Smooth muscle cell (in vitro differentiated cells): ENCODE measurements at regions not wholly inside any gene's neighbourhood (a gene's known extent, or its start where the extent isn't known, plus 50 kb on each side); places are given as distances from the start of the nearest gene placed in this dataset.

Source experiments
- DNase-seq: peaks from one replicate; lab custom pipeline; 2025; ENCODE audit not compliant: unreplicated experiment; lab: John Stamatoyannopoulos, UW
- H2AFZ ChIP-seq: fragments of 200-600 bp; sonication (generic); 2 replicates; pipeline ENCODE4 v1.6.0; 2016; ENCODE audit warnings: antibody characterized with exemption, low read depth, mild to moderate bottlenecking
- H3F3A ChIP-seq: fragments of 200-600 bp; sonication (generic); 2 replicates; pipeline ENCODE4 v1.6.0; 2017; ENCODE audit warnings: antibody characterized with exemption, low read depth
- H3K27ac ChIP-seq: fragments of 200-600 bp; sonication (generic); 2 replicates; pipeline ENCODE4 v1.5.1; 2016; ENCODE audit warnings: low read depth, mild to moderate bottlenecking
- H3K27me3 ChIP-seq: fragments of 200-600 bp; sonication (generic); 2 replicates; pipeline ENCODE4 v1.6.1; 2016; ENCODE audit warnings: low read depth, mild to moderate bottlenecking
- H3K36me3 ChIP-seq: fragments of 200-600 bp; sonication (generic); 2 replicates; pipeline ENCODE4 v1.5.1; 2016; ENCODE audit warnings: low read depth
- H3K4me1 ChIP-seq: fragments of 200-600 bp; sonication (generic); 2 replicates; pipeline ENCODE4 v1.5.1; 2016; ENCODE audit warnings: low read depth
- H3K4me2 ChIP-seq: fragments of 200-600 bp; sonication (generic); 2 replicates; pipeline ENCODE4 v1.6.0; 2016; ENCODE audit warnings: mild to moderate bottlenecking
- H3K4me3 ChIP-seq: fragments of 200-600 bp; sonication (generic); 2 replicates; pipeline ENCODE4 v1.5.1; 2016; ENCODE audit warnings: mild to moderate bottlenecking
- H3K79me2 ChIP-seq: fragments of 200-600 bp; sonication (generic); 2 replicates; pipeline ENCODE4 v1.6.0; 2016; ENCODE audit warnings: low read depth, mild to moderate bottlenecking
- H3K9ac ChIP-seq: fragments of 200-600 bp; sonication (generic); 2 replicates; pipeline ENCODE4 v1.6.0; 2016; ENCODE audit warnings: low read depth
- H3K9me3 ChIP-seq: fragments of 200-600 bp; sonication (generic); replicated peaks from 2 replicates; pipeline ENCODE4 v1.5.1; 2016; ENCODE audit warnings: low read depth
- H4K20me1 ChIP-seq: fragments of 200-600 bp; sonication (generic); 2 replicates; pipeline ENCODE4 v1.6.0; 2016; ENCODE audit warnings: low read depth
- WGBS: methylation state at CpG from one replicate; pipeline ENCODE4 v1.1.7; 2016; ENCODE audit warnings: low lambda C conversion rate; 5-methylcytosine and 5-hydroxymethylcytosine counted together
- TF ChIP-seq, protein P1 (sequence below): fragments of 200-600 bp; sonication (generic); IDR thresholded peaks from 2 replicates; pipeline ENCODE4 v1.5.1; 2017; ENCODE audit warnings: borderline replicate concordance, mild to moderate bottlenecking, antibody characterized with exemption; ENCODE audit not compliant: insufficient read depth, poor library complexity, severe bottlenecking

DNA sequence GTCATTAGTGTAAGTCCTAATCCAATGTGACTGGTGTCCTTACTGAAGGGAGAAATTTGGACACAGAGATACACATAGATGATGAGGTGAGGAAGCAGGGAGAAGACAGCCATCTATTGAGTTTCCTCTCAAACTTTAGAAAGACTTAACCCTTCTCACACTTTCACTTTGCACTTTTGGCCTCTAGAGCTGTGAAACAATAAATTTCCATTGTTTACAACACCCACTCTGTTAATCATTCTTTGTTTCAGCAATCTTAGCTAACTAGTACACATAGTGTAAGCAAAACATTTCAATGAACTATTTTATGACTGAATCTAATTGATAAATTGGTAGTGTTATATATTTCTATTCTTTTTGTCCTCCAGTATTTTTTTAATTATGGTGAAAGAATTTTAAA, 1092.8 kb upstream of the POT1 start:
- peaks cover 14% of the 10 kb centered on the region for H3K4me1 ChIP-seq
- no peak overlapping the region for H3K4me3 ChIP-seq
- DNase-seq = no peak
- TF ChIP-seq, protein P1, sequence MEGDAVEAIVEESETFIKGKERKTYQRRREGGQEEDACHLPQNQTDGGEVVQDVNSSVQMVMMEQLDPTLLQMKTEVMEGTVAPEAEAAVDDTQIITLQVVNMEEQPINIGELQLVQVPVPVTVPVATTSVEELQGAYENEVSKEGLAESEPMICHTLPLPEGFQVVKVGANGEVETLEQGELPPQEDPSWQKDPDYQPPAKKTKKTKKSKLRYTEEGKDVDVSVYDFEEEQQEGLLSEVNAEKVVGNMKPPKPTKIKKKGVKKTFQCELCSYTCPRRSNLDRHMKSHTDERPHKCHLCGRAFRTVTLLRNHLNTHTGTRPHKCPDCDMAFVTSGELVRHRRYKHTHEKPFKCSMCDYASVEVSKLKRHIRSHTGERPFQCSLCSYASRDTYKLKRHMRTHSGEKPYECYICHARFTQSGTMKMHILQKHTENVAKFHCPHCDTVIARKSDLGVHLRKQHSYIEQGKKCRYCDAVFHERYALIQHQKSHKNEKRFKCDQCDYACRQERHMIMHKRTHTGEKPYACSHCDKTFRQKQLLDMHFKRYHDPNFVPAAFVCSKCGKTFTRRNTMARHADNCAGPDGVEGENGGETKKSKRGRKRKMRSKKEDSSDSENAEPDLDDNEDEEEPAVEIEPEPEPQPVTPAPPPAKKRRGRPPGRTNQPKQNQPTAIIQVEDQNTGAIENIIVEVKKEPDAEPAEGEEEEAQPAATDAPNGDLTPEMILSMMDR = no peak
- H3F3A ChIP-seq = no peaks in the 10 kb centered on the region
- H3K27me3 ChIP-seq = no peaks in the 10 kb centered on the region
- no peak overlapping the region for H3K9ac ChIP-seq
- H2AFZ ChIP-seq = no peak overlapping the region
- no peak overlapping the region for H3K4me2 ChIP-seq
- H3K9me3 ChIP-seq = no peaks in the 10 kb centered on the region
- no peaks in the 10 kb centered on the region for H3K79me2 ChIP-seq
- H4K20me1 ChIP-seq = no peaks in the 10 kb centered on the region
- no peaks in the 10 kb centered on the region for H3K36me3 ChIP-seq
- no peak overlapping the region for H3K27ac ChIP-seq

GRCh38 chr7:126016722-126017121, 1087.1 kb upstream of the POT1 start:
- no peak overlapping the region for H3K4me3 ChIP-seq
- peaks cover 8% of the 10 kb centered on the region for H3K4me1 ChIP-seq
- H3K9ac ChIP-seq = no peak overlapping the region
- no peaks in the 10 kb centered on the region for H3K9me3 ChIP-seq
- TF ChIP-seq, protein P1 = no peak
- WGBS = 53% methylated on average over 1 of the region's 1 CpG
- no peaks in the 10 kb centered on the region for H3F3A ChIP-seq
- H3K79me2 ChIP-seq = no peaks in the 10 kb centered on the region
- no peaks in the 10 kb centered on the region for H3K36me3 ChIP-seq
- peak overlapping the region; percentile 34 for H3K4me2 ChIP-seq
- H3K27ac ChIP-seq = peak overlapping the region; percentile 82
- H3K27me3 ChIP-seq = no peaks in the 10 kb centered on the region
- no peak for DNase-seq
- no peaks in the 10 kb centered on the region for H4K20me1 ChIP-seq
- no peak overlapping the region for H2AFZ ChIP-seq

- no peak overlapping the region for H3K4me2 ChIP-seq
- no peak overlapping the region for H2AFZ ChIP-seq
- H3K79me2 ChIP-seq = no peaks in the 10 kb centered on the region
- H3K4me3 ChIP-seq = no peak overlapping the region
- H3K9me3 ChIP-seq = no peaks in the 10 kb centered on the region
- no peak overlapping the region for H3K27ac ChIP-seq
- H3K4me1 ChIP-seq = peaks cover 11% of the 10 kb centered on the region
- DNase-seq = no peak
- no peaks in the 10 kb centered on the region for H3F3A ChIP-seq
- H4K20me1 ChIP-seq = no peaks in the 10 kb centered on the region
- 85% methylated on average over 4 of the region's 4 CpGs for WGBS
- TF ChIP-seq, protein P1 = no peak
- no peak overlapping the region for H3K9ac ChIP-seq
- no peaks in the 10 kb centered on the region for H3K27me3 ChIP-seq
- H3K36me3 ChIP-seq = no peaks in the 10 kb centered on the region
Measured at GRCh38 chr7:126005064-126005463, 1075.4 kb upstream of the POT1 start.

DNA sequence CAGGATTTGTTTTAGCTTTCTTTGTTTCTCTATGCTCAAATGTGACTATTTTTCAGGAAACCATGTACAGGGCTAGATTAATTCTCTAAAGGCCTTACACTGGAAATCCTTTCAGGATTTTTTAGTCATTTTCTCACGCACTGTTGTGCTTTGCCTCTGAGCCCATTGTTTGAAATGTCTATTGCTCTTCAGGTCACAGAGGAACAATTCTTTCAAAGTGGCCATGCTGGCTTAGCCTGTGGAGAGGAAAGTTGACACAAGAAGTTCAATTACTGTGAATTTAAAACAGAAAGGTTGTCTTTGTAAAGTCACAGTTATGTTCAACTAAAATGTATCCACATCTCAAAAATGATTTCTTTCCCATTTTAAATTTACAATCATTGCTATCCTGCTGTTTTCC, 1071.7 kb upstream of the POT1 start:
- DNase-seq = no peak
- Histone ChIP-seq H3K9ac (no peak overlapping the region), H2AFZ (no peak overlapping the region), H4K20me1 (no peaks in the 10 kb centered on the region), H3K9me3 (peaks cover 6% of the 10 kb centered on the region), H3K4me3 (no peak overlapping the region), H3K36me3 (no peaks in the 10 kb centered on the region), H3K79me2 (no peaks in the 10 kb centered on the region), H3K4me1 (peaks cover 6% of the 10 kb centered on the region), H3K27me3 (no peaks in the 10 kb centered on the region), H3F3A (no peaks in the 10 kb centered on the region), H3K4me2 (no peak overlapping the region), H3K27ac (no peak overlapping the region)
- 67% methylated on average over 1 of the region's 1 CpG for WGBS
- TF ChIP-seq, protein P1 = no peak
